Stimulated activated CD8-positive, alpha-beta memory T cell treated with anti-CD3 and anti-CD28 coated beads, Interleukin-4, amount 100 ng/mL, for 48 hours (primary cell): ENCODE measurements at regions not wholly inside any gene's neighbourhood (a gene's known extent, or its start where the extent isn't known, plus 50 kb on each side); places are given as distances from the start of the nearest gene placed in this dataset.

Experiments used
- DNase-seq: peaks from one replicate; pipeline ENCODE4 v3.0.0-alpha.2; 2020

DNA sequence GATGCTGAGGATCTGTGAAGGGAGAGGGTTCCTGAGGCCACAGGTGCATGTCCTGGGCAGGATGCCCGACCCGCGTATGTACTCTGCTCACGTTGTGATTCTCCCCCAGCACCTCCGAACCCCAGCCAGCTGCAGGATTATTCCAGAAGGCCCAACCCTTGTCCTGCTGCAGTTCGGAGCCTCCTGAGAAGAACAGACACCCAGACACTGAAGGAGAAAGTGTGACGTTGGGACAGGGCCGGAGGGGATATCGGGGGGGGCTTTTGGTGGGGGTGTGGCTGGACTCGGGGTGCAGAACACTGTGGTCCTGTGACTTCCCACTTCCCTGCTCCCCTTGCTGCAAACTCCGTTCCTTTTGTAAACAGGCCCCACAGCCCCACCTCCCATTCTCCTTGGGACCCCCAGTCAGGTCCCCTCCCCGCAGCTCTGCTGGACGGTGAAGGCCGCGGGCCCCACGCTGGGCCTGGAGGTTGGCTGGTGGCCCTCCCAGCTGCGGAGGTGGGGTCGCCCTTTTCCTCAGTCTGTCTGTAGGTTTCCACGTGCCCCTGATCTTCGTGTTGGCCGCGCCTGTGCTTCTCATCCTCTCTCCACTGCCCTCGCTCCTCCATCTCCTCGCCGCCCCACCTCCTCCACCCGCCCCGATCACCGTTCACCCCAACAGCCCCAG is 83.0 kb upstream of the ADRA2C start:
- no peak for DNase-seq

GRCh38 chr4:3682236-3683076 is 83.7 kb upstream of the ADRA2C start:
- no peak for DNase-seq

DNA sequence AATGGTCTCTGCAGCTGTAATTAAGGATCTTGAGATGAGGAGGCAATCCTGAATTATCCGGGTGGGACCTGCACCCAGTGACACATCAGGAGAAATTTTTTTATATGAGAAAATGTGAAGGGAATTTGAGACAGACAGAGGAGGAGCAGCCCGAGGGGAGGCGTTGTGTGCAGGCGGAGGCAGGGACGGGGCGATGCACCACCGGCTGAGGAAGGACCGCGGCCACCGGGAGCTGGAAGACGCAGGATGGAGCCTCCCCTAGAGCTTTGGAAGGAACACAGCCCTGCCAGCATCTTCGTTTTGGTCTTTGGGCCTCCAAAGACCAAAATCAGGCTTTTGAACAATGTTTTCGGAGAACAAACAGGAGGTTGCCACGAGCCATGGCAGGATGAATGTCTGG is 85.0 kb upstream of the ADRA2C start:
- DNase-seq: no peak

DNA sequence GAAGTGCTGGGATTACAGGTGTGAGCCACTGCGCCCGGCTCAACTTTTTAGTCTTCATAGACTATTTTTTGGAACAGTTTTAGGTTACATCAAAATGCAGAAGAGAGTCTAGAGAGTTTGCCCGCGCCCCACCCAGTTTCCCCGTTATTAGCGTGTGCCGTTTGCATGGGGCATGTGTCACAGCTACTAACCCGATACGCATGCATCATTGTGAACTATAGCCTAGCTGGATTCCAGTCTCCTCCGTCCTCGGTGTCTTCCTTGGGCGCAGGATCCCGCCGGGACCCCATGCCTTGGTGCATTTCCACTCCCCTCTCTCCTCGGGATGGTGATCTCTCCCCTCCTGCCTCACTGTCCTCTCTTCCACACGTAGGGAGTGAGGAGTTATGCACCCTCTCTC is 85.5 kb upstream of the ADRA2C start:
- no peak for DNase-seq

GRCh38 chr4:3679851-3680311 is 86.3 kb upstream of the ADRA2C start:
- DNase-seq: no peak

DNA sequence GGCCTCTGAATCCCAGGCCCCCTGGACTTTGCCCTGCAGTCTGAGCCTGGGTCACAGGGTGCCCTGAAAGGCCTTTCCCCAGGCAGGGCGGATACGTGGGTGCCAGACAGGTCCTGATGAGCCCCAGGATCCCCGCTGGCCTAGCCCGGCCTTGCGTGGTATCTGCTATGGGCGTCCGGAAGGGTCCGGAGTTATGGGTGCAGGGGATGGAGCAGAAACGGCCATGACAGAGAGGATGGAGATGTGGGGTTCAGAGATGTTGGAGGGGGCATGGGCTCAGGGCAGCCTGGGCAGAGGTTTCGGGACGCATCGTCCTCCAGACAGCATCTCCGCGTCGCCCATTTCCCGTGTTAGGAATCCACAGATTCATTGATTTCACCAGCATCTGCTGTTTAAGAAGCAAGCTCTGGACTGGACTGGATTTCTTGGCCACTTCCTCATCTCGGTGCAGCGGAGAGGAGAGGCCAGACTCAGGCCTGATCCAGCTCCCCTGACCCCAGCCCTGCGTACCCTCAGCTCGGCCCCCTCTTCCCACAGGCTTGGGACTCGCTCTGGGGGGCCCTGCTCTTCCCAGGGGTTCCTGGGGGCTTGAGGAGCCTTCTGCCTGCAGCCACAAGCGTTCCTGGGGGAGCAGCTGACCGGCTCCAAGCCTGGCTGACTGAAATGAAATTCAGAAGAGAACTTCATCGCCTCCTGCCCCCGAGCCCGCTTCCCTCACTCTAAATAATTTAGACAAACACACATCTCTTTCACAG is 86.9 kb upstream of the ADRA2C start:
- no peak for DNase-seq

DNA sequence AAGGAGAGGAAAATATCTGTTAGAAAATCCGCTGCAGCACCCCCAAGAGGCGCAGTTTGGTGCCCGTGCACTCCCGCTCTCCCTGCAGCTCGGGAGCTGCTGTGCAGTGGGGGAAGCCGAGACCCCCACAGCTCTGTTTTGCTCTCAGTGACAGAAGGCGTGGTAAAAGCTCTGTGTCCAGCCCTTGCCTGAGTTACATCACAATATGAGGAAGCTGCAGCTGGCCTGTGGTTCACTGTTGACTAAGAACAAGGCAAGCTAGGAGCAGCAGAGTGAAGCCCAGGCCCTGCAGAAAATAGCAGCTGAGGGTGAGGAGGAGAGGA is 88.5 kb upstream of the ADRA2C start:
- no peak for DNase-seq

DNA sequence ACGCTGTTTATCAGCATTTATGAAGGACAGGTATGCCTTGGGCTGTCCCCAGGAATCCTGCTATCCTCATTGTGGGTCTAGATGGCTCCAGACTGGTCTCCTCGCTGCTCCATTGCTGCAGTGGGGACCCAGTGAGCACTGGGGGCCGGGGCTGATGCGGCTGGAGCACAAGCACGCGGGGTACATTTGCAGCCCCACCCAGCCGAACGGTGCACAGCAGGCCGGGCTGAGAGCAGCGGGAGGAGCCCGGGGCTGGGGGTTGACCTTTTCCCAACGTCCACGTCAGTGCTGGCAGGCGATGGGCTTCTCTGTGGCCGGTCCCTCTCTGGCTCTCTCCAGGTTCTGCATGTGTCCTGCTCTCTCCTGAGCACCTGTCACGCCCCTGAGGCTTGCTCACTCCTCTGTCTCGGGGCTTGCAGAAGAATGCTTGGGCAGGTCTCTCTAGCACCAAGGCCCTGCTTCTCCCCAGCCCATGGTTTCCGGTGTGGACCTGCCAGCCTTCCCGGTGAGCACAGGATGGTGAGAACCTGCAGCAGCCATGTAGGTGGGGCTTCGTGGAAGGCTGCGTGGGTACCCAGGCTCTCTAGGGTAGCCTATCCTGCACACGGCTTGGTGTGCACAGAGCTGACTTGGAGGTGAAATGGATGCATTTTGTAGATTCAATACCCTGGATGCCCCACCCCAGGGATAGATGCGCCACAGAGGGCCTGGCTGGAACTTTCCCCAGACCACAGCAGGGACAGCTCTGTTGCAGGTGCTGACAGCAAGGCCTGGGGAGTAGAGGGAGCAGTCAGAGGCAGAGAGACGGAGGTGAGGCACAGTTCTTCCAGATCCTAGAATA is 89.1 kb upstream of the ADRA2C start:
- no peak for DNase-seq

DNA sequence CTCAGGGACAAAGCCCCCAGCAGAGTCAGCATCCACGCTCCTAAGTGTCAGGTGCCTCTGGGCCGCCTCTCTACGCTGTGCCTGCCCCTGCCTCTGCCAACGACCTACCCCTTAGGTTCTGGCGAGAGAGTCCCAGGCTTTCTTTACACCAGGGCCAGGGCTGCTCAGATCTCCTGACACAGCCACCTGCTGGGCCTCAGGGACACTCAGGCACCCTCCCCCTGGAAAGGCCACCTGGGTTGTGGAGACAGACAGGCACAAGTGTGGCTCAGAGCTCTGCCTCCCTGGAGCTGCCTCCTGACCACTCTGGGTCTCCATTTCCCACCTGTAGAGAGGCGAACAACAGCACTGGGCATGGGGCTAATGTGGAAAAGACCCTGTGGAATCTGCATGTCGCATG is 90.0 kb upstream of the ADRA2C start:
- DNase-seq: no peak

DNA sequence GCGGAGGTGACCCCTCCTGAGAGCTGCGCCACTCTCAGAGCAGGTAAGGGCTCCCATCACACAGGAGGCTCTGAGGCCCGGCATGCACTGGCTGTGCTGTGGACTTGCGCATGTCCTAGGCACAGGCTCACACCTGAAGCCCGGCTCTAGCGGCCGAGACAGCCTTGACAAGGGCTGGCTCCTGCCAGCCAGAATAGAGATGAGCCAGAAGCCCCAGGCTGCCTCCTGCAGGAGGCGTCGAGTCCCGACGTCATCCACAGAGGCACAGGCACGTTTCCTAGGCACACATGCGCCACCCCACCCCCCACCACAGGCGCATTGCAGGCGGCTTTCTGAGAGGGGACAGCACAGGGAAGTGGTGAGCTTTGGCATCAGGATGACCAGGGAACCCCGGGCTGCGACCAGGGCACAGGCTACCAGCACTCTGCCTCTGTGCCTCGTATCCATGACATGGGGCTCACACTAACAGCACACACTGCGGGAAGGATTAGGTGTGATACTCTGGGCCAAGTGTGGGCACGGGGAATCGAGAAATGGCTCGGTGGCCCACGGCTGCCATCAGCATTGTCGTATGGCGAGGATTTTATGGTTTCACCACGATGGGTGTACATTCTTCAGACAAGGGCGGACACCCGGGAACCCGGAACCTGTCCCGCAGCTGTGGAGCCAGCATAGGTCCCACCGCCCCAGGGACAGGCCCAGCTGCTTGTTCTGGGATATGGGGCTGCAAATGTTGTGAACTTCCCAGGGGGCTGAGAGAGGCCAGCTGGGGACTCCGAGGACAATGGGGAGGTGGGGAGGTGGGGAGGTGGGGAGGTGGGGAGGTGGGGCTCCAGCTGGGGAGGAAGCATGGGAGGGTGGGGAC is 90.7 kb upstream of the ADRA2C start:
- no peak for DNase-seq

GRCh38 chr4:3674479-3674851 is 91.7 kb upstream of the ADRA2C start:
- DNase-seq: no peak

- DNase-seq: no peak
These were observed 92.3 kb upstream of the ADRA2C start for GRCh38 chr4:3673716-3674478.

DNA sequence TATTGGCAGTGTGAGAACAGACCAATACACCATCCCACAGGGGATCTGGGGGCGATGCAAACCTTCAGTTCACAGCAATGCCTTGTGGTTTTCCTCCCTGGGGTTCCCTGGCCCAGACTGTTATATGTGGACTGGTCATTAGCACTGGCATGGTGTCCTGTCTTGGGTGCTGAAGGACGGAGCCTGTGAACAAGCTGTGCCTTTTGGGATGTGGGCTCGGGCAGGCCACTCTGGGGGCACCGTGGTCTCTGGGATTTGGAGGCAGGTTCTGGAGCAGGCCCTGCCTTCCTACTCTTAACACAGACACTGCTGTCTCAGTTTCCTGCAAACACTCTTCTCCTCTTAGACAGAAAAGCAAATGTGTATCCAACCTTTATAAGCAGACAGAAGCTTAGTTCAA is 93.0 kb upstream of the ADRA2C start:
- no peak for DNase-seq

- no peak for DNase-seq
These were observed 93.7 kb upstream of the ADRA2C start for GRCh38 chr4:3672465-3672831.

GRCh38 chr4:3671571-3672464 is 94.4 kb upstream of the ADRA2C start:
- DNase-seq: no peak

- DNase-seq: no peak
These were observed 95.4 kb upstream of the ADRA2C start for GRCh38 chr4:3670521-3671519.

DNA sequence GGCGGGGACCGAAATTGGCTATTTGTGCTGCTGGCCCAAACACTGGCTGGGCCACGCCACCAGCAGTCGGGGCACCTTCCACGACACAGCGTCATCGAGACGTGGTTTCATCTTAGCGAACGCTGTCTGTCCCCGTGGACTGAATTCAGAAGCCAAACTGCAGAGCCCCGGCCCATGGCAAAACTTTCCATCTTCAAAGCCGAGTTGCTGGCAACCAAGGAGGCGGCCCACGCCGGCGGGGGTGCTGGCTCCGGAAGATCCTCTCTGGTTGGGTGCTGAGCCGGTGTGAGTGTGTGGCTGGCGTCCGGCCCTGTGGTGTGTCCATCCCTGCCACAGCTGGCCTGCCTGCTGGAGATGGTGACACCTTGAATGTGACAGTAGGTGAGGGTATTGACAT is 96.6 kb upstream of the ADRA2C start:
- DNase-seq: no peak

DNA sequence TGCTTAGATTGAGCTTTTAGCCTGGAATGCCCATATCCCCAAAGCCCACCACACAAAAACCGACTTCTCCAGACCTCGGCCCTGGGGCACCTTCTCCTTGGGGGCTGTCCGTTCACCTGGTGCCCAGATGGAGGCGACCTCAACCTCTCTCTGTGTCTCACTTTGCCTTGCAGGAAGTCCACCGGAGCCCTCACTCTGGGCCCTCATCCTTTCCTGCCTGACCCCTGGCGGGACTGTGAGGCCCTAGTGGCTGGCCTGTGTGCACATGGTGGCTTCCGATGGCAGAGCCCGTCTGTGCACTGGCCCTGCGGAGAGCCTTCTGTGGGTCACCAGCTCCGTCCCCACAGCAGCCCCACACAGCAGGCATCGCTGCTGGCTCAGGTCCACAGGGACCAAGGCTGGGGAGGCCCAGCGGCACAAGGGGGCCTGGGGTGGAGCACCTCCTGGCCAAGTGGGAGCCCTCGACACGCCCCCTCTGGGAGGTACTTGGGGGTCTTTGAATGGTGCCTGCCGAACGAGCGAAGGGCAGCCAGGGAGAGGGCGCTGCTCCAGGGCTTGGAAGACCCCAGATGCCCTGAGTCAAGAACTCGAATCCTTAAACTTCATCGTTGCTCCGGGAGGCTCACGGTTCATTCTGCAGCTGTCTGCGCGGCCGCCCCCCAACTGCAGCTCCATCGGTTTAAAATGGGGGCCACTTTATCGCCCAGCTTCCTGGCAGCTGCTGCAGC is 97.2 kb upstream of the ADRA2C start:
- DNase-seq: no peak
